ENCODE measurements at regions not wholly inside any gene's neighbourhood (a gene's known extent, or its start where the extent isn't known, plus 50 kb on each side); places are given as distances from the start of the nearest gene placed in this dataset.

- H3K9ac ChIP-seq = no peak overlapping the region
- peaks cover 6% of the 10 kb centered on the region for H3K27me3 Mint-ChIP-seq (ENCODE audit: insufficient read depth, low read depth)
- no peak overlapping the region for H3K4me3 ChIP-seq
- H3K9me3 Mint-ChIP-seq = no peaks in the 10 kb centered on the region
- no peaks in the 10 kb centered on the region for H3K27me3 ChIP-seq
- H3K36me3 Mint-ChIP-seq = no peaks in the 10 kb centered on the region
- TF ChIP-seq, protein P1, sequence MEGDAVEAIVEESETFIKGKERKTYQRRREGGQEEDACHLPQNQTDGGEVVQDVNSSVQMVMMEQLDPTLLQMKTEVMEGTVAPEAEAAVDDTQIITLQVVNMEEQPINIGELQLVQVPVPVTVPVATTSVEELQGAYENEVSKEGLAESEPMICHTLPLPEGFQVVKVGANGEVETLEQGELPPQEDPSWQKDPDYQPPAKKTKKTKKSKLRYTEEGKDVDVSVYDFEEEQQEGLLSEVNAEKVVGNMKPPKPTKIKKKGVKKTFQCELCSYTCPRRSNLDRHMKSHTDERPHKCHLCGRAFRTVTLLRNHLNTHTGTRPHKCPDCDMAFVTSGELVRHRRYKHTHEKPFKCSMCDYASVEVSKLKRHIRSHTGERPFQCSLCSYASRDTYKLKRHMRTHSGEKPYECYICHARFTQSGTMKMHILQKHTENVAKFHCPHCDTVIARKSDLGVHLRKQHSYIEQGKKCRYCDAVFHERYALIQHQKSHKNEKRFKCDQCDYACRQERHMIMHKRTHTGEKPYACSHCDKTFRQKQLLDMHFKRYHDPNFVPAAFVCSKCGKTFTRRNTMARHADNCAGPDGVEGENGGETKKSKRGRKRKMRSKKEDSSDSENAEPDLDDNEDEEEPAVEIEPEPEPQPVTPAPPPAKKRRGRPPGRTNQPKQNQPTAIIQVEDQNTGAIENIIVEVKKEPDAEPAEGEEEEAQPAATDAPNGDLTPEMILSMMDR (IDR thresholded peaks at IDR 0.05) = no peak
- TF ChIP-seq EZH2phosphoT487 (IDR thresholded peaks at IDR 0.05) (no peak), EZH2 (IDR thresholded peaks at IDR 0.05) (no peak)
- no peak overlapping the region for H2AFZ ChIP-seq (replicated peaks)
- H3K9me3 ChIP-seq (ENCODE audit: low read depth) = no peaks in the 10 kb centered on the region
- H3K79me2 ChIP-seq (ENCODE audit: low read depth) = no peaks in the 10 kb centered on the region
- H3K4me3 Mint-ChIP-seq = no peak overlapping the region
- no peak for DNase-seq (ENCODE audit: low spot score)
- no peak overlapping the region for H3K27ac ChIP-seq
- H3K36me3 ChIP-seq = no peaks in the 10 kb centered on the region
- no peaks in the 10 kb centered on the region for H4K20me1 ChIP-seq (ENCODE audit: low read depth)
- H3K4me2 ChIP-seq = no peak overlapping the region
- peaks cover 4% of the 10 kb centered on the region for H3K4me1 Mint-ChIP-seq
- no peaks in the 10 kb centered on the region for H3K4me1 ChIP-seq
- H3F3A ChIP-seq (ENCODE audit: low read depth) = no peaks in the 10 kb centered on the region
- no peak overlapping the region for H3K27ac Mint-ChIP-seq
Measured at GRCh38 chr1:29586215-29586614, 349.9 kb downstream of the PTPRU start.

- Histone ChIP-seq H3F3A (ENCODE audit: low read depth) (no peaks in the 10 kb centered on the region), H3K9ac (no peak overlapping the region), H3K4me1 (no peaks in the 10 kb centered on the region), H3K27me3 (no peaks in the 10 kb centered on the region), H3K27ac (no peak overlapping the region), H3K9me3 (ENCODE audit: low read depth) (no peaks in the 10 kb centered on the region), H4K20me1 (ENCODE audit: low read depth) (no peaks in the 10 kb centered on the region), H3K4me2 (no peak overlapping the region), H2AFZ (replicated peaks) (no peak overlapping the region), H3K36me3 (no peaks in the 10 kb centered on the region), H3K79me2 (ENCODE audit: low read depth) (no peaks in the 10 kb centered on the region), H3K4me3 (no peak overlapping the region)
- Mint-ChIP-seq H3K9me3 (no peaks in the 10 kb centered on the region), H3K36me3 (no peaks in the 10 kb centered on the region), H3K4me1 (peaks cover 4% of the 10 kb centered on the region), H3K4me3 (no peak overlapping the region), H3K27me3 (ENCODE audit: insufficient read depth, low read depth) (peaks cover 6% of the 10 kb centered on the region), H3K27ac (no peak overlapping the region)
- DNase-seq (ENCODE audit: low spot score) = no peak
- TF ChIP-seq EZH2 (IDR thresholded peaks at IDR 0.05) (no peak), EZH2phosphoT487 (IDR thresholded peaks at IDR 0.05) (no peak)
- TF ChIP-seq, protein P1 (IDR thresholded peaks at IDR 0.05) = no peak
Measured at GRCh38 chr1:29585656-29586055, 349.3 kb downstream of the PTPRU start.

DNA sequence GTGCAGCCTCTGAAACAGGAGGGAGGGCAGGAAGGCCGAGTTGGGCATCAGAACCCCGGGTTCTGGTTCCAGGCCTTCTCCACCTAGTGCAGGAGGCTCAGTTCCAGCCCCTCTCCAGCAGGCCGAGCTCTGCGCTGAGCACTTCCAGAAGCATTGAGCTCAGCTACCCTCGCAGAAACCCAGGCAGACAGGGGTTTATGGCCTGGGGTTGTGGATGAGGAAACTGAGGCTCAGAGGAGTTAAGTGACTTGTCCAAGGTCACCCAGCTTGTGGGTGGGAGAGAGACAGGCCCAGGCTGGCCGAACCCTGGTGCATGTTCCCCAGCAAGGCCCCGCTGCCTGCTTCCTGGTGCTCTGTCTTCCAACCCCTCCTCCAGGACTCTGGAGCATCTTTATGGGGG is 348.9 kb downstream of the PTPRU start:
- Mint-ChIP-seq H3K4me3 (no peak overlapping the region), H3K27me3 (ENCODE audit: insufficient read depth, low read depth) (peaks cover 2% of the 10 kb centered on the region), H3K36me3 (no peaks in the 10 kb centered on the region), H3K27ac (no peak overlapping the region), H3K9me3 (no peaks in the 10 kb centered on the region), H3K4me1 (peaks cover 4% of the 10 kb centered on the region)
- H3F3A ChIP-seq (ENCODE audit: low read depth) = no peaks in the 10 kb centered on the region
- H3K27ac ChIP-seq = no peak overlapping the region
- H3K27me3 ChIP-seq = no peaks in the 10 kb centered on the region
- no peaks in the 10 kb centered on the region for H3K4me1 ChIP-seq
- H3K4me2 ChIP-seq = no peak overlapping the region
- H4K20me1 ChIP-seq (ENCODE audit: low read depth) = no peaks in the 10 kb centered on the region
- H3K9me3 ChIP-seq (ENCODE audit: low read depth) = no peaks in the 10 kb centered on the region
- H3K79me2 ChIP-seq (ENCODE audit: low read depth) = no peaks in the 10 kb centered on the region
- H3K36me3 ChIP-seq = no peaks in the 10 kb centered on the region
- no peak overlapping the region for H3K9ac ChIP-seq
- DNase-seq (ENCODE audit: low spot score) = no peak
- TF ChIP-seq EZH2 (IDR thresholded peaks at IDR 0.05) = no peak
- TF ChIP-seq EZH2phosphoT487 (IDR thresholded peaks at IDR 0.05) = no peak
- H2AFZ ChIP-seq (replicated peaks) = no peak overlapping the region
- H3K4me3 ChIP-seq = no peak overlapping the region

DNA sequence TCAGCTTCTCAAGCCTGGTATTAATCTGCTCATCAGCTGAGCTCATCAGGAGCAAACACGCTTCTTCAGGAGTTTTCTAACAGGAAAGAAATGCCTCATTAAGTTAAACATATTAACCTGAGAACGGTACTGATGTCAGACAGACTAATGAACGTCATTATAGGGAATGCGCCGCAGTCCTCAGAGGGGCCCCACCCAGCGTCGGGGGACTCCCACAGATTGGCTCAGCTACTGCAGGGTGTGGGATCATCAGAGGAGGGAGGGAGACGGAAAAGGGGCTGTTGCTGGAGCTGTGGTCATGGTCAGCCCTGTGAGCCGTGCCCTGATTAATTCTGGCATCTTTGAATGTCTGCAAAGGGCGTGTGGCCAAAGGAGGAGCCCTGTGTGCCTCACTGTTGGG is 348.5 kb downstream of the PTPRU start:
- TF ChIP-seq EZH2phosphoT487 (IDR thresholded peaks at IDR 0.05) (no peak), EZH2 (IDR thresholded peaks at IDR 0.05) (no peak)
- TF ChIP-seq, protein P1 (IDR thresholded peaks at IDR 0.05) = no peak
- no peak overlapping the region for H2AFZ ChIP-seq (replicated peaks)
- no peak overlapping the region for H3K4me3 ChIP-seq
- H4K20me1 ChIP-seq (ENCODE audit: low read depth) = no peaks in the 10 kb centered on the region
- Mint-ChIP-seq H3K36me3 (no peaks in the 10 kb centered on the region), H3K4me1 (peaks cover 4% of the 10 kb centered on the region), H3K4me3 (no peak overlapping the region), H3K27ac (no peak overlapping the region), H3K9me3 (no peaks in the 10 kb centered on the region), H3K27me3 (ENCODE audit: insufficient read depth, low read depth) (no peaks in the 10 kb centered on the region)
- H3K36me3 ChIP-seq = no peaks in the 10 kb centered on the region
- no peak overlapping the region for H3K9ac ChIP-seq
- H3K4me1 ChIP-seq = no peaks in the 10 kb centered on the region
- H3K27me3 ChIP-seq = no peaks in the 10 kb centered on the region
- no peaks in the 10 kb centered on the region for H3F3A ChIP-seq (ENCODE audit: low read depth)
- H3K4me2 ChIP-seq = no peak overlapping the region
- no peaks in the 10 kb centered on the region for H3K79me2 ChIP-seq (ENCODE audit: low read depth)
- DNase-seq (ENCODE audit: low spot score) = no peak
- no peak overlapping the region for H3K27ac ChIP-seq
- no peaks in the 10 kb centered on the region for H3K9me3 ChIP-seq (ENCODE audit: low read depth)

All from neural progenitor cell (in vitro differentiated cells).